Stimulated activated naive CD8-positive, alpha-beta T cell treated with anti-CD3 and anti-CD28 coated beads, Interleukin-15, Interleukin-2, amounts not matched to agents 100 ng/mL and 50 ng/mL, for 24 hours (primary cell): ENCODE measurements at regions not wholly inside any gene's neighbourhood (a gene's known extent, or its start where the extent isn't known, plus 50 kb on each side); places are given as distances from the start of the nearest gene placed in this dataset.

ENCODE experiments used
- H3K27ac Mint-ChIP-seq: one replicate; pipeline ENCODE4 v1.8.0; 2021; ENCODE audit warnings: mild to moderate bottlenecking, mixed read lengths
- H3K27me3 Mint-ChIP-seq: one replicate; pipeline ENCODE4 v1.8.0; 2021; ENCODE audit warnings: mixed read lengths
- H3K36me3 Mint-ChIP-seq: one replicate; pipeline ENCODE4 v1.8.0; 2021; ENCODE audit warnings: low read depth, mixed read lengths
- H3K4me1 Mint-ChIP-seq: one replicate; pipeline ENCODE4 v1.8.0; 2021; ENCODE audit warnings: low read depth, mixed read lengths
- H3K4me3 Mint-ChIP-seq: one replicate; pipeline ENCODE4 v1.8.0; 2021; ENCODE audit warnings: mild to moderate bottlenecking, mixed read lengths
- H3K9me3 Mint-ChIP-seq: one replicate; pipeline ENCODE4 v1.8.0; 2021; ENCODE audit warnings: mixed read lengths

DNA sequence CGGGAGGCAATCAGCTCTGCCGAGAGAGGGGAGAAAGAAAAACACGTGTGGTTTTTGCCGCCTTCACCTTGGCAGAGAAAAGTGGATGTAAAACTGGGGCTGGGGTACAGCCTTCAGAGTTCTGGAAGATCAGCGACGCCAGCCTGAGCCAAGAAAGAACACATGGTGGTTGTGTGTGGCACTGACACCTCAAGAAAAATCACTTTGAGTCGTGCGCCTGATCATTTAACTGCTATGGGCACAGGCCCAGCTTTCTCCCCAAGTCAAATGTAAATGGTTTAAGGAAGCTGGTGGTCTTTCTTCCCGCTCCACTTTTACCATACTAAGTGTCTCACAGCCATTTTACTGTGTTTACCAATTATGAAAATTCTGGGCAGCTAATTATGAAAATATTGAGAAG is 461.8 kb upstream of the SOX9 start:
- H3K4me1 Mint-ChIP-seq = no peaks in the 10 kb centered on the region
- H3K4me3 Mint-ChIP-seq = no peak overlapping the region
- H3K36me3 Mint-ChIP-seq = no peaks in the 10 kb centered on the region
- peaks cover 18% of the 10 kb centered on the region for H3K9me3 Mint-ChIP-seq
- no peaks in the 10 kb centered on the region for H3K27me3 Mint-ChIP-seq
- no peak overlapping the region for H3K27ac Mint-ChIP-seq

DNA sequence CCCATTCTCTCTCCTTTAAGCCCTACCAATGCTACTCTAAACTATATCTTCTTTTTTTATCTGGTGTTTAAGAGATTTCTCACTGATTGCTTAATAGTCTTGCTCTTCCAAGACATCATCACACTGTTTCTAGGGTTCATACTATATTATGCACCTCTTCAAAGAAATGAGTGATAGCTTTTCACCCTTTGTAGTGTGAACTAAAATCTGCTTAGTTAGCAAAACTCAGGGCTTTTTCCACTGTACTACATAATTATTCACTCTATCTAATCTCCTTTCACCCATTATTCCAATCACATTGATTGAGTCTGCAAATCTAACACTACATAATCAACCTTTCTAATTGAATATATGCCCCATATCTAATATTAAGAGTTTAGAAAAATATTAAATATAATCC is 456.0 kb upstream of the SOX9 start:
- Mint-ChIP-seq H3K4me1 (no peaks in the 10 kb centered on the region), H3K27me3 (no peaks in the 10 kb centered on the region), H3K4me3 (no peak overlapping the region), H3K9me3 (peaks cover 18% of the 10 kb centered on the region), H3K27ac (no peak overlapping the region), H3K36me3 (no peaks in the 10 kb centered on the region)

DNA sequence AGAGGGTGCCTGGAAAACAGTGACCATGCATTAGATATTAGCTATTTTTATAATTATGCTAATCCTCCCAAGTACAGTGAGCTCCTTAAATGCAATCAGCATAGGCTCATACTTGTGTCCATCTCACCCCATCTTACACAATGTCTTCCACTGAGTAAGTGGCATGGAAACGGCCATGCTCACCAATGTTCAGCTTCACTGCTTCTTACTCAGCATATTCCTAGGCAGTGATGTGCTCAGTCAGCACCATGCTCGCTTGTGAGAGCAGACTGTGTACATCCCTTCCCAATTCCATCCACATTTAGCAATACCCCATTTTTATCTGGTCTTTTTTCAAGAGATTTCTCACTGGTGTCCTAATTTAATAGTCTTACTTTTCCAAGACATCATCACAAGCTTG is 454.8 kb upstream of the SOX9 start:
- no peak overlapping the region for H3K27ac Mint-ChIP-seq
- H3K9me3 Mint-ChIP-seq = peaks cover 18% of the 10 kb centered on the region
- H3K4me1 Mint-ChIP-seq = no peaks in the 10 kb centered on the region

DNA sequence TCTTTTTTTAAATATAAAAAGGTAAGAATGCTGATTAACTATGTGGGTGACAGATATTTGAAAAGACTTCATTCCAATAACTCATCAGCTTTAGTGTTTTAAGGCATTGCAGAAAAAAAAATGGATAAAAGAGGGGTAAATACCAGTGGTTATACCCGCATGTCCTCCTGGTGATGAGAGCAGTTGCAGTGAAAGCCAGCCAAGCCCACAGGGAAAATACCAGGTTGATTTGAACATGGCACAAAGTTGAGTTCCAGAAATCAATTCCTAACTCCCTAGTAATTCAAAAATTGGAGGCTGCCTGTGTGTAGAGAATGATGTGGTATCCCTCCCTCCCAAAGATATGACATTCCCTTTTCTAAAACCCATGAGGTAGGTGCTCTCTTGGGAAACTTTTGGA is 453.2 kb upstream of the SOX9 start:
- H3K9me3 Mint-ChIP-seq = peaks cover 18% of the 10 kb centered on the region
- H3K36me3 Mint-ChIP-seq = no peaks in the 10 kb centered on the region
- H3K27me3 Mint-ChIP-seq = no peaks in the 10 kb centered on the region
- no peak overlapping the region for H3K27ac Mint-ChIP-seq
- H3K4me3 Mint-ChIP-seq = no peak overlapping the region
- H3K4me1 Mint-ChIP-seq = no peaks in the 10 kb centered on the region

More for the DNA sequence above, 454.8 kb upstream of the SOX9 start:
- Mint-ChIP-seq H3K4me3 (no peak overlapping the region), H3K27me3 (no peaks in the 10 kb centered on the region), H3K36me3 (no peaks in the 10 kb centered on the region)

DNA sequence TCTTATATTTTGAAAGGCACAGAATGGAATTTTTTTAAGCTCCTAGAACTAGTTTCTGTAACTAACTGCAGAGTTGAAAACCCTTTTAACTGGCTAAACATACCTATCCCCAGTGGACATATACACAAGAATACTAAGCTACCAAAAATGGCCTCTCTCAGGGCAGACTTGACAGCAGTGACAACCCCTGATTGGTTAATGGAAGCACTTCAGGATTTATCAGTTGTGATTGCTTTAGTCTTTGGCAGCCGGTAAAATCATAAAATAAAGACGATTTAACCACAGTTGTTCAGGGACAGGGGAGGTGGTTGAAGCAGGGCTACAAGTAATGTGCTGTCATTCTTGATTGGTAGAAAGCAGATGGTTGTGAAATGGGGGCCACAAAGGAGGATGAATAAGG is 452.0 kb upstream of the SOX9 start:
- peaks cover 18% of the 10 kb centered on the region for H3K9me3 Mint-ChIP-seq
- no peak overlapping the region for H3K27ac Mint-ChIP-seq
- H3K4me3 Mint-ChIP-seq = no peak overlapping the region
- H3K36me3 Mint-ChIP-seq = no peaks in the 10 kb centered on the region
- no peaks in the 10 kb centered on the region for H3K27me3 Mint-ChIP-seq
- no peaks in the 10 kb centered on the region for H3K4me1 Mint-ChIP-seq

DNA sequence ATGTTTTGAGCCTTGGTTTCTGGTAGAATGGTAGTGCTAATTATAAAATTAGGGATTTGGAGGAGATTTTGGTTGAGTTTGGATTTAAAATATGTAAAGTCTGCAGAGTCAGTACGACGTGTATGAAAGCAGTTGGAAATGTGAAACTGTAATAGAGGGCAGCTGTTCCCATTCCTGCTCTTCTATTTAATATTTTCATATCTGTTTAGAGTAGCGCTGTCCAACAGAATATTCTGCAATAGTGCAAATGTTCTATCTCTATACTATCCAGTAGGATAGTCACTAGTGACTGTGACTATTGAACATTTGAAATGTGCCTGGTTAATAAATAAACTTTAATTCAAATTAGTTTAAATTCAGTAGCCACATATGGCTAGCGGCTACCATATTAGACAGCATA is 443.4 kb upstream of the SOX9 start:
- no peaks in the 10 kb centered on the region for H3K36me3 Mint-ChIP-seq
- peaks cover 4% of the 10 kb centered on the region for H3K9me3 Mint-ChIP-seq
- no peak overlapping the region for H3K27ac Mint-ChIP-seq
- no peaks in the 10 kb centered on the region for H3K4me1 Mint-ChIP-seq
- no peaks in the 10 kb centered on the region for H3K27me3 Mint-ChIP-seq
- no peak overlapping the region for H3K4me3 Mint-ChIP-seq

DNA sequence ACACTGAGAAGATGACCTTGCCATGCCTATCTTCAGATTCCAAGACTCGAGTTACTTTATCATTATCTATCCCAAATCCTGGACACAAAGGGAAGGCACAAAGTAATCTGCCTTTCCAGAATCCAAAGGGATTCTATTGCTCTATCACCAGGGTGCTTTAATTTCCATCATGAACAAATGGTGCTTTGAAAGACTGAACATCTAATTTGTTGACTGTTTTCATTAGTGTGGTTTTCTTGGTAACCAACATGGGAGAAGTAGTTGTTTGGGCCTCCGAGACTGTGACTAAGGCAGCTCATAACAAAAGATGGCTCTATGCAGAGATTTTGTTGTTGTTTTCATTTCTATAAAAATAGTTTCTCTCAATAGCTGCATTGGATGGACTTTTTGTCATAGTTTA is 441.0 kb upstream of the SOX9 start:
- H3K4me3 Mint-ChIP-seq = no peak overlapping the region
- peaks cover 18% of the 10 kb centered on the region for H3K9me3 Mint-ChIP-seq
- H3K27me3 Mint-ChIP-seq = no peaks in the 10 kb centered on the region
- H3K4me1 Mint-ChIP-seq = no peaks in the 10 kb centered on the region
- no peaks in the 10 kb centered on the region for H3K36me3 Mint-ChIP-seq
- no peak overlapping the region for H3K27ac Mint-ChIP-seq

DNA sequence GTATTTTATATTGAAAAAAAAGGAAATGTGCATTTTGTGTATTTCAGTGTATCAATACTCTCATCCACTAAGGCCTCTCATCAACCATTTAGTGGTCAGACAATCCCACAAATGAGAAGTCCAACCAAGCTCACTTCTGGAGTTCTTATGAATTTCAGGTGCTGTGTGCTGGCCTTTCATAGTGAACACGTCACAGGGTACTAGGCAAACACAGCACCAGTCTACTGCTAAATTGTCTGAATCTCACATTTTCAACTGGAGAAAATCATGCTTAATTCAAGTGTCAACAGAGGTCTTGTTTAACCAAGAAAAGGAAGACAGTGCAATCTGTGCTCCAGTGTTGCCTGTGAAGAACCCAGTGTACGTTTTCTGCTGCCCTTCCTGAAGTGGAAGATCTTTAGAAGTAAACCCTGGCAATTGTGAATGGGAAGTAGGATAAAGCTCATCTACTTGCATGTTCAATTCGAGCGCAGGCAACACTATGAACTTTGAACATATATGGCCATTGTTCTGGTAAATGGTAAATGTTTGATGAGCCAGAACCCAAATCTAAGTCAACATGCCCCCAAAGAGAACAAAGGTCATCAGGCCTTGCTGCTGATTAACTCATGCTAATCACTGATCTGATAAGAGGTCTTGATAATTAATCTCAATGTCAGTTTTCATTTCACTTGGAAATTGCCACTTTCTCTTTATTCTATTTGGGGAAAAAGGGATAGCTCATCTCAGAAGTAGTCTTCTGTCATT is 439.2 kb upstream of the SOX9 start:
- Mint-ChIP-seq H3K36me3 (no peaks in the 10 kb centered on the region), H3K9me3 (peaks cover 18% of the 10 kb centered on the region), H3K4me3 (no peak overlapping the region), H3K4me1 (no peaks in the 10 kb centered on the region), H3K27me3 (no peaks in the 10 kb centered on the region), H3K27ac (no peak overlapping the region)

DNA sequence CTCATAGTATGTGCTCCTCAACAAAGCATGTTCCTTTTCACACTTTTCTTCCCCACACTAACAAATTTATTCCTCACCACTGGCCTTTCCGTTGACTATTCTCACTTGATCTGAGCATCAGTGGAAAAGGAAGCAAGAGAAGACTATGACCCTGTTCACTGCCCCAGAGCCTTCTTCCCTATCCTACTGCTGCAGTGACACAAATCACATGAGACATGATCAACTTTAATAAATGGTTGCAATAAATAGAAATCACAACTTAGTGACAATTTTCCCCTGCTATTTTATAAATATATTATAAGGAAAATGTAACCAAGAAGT is 438.7 kb upstream of the SOX9 start:
- H3K4me1 Mint-ChIP-seq = no peaks in the 10 kb centered on the region
- H3K27me3 Mint-ChIP-seq = no peaks in the 10 kb centered on the region
- H3K9me3 Mint-ChIP-seq = peaks cover 18% of the 10 kb centered on the region
- H3K27ac Mint-ChIP-seq = no peak overlapping the region
- H3K36me3 Mint-ChIP-seq = no peaks in the 10 kb centered on the region
- H3K4me3 Mint-ChIP-seq = no peak overlapping the region

DNA sequence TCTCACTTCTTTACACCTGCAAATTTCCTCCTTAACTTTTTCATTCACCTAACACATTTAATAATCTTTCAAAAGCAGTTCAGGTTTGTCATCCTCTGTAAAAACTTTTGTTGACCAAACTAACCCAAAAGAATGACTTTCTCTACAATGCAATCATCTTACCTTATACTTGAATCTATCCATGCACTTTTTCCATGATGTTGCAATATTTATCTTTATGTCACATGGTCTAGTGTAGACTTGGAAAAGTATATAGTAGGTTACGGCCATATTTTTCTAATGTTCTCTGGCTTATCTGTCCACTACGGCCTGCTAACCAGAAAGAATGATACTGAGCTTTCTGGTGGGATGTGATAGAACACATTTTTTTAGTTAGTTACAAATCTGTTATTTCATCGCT is 431.0 kb upstream of the SOX9 start:
- peaks cover 5% of the 10 kb centered on the region for H3K9me3 Mint-ChIP-seq
- H3K36me3 Mint-ChIP-seq = no peaks in the 10 kb centered on the region
- no peak overlapping the region for H3K4me3 Mint-ChIP-seq
- H3K27me3 Mint-ChIP-seq = no peaks in the 10 kb centered on the region
- H3K4me1 Mint-ChIP-seq = no peaks in the 10 kb centered on the region
- H3K27ac Mint-ChIP-seq = no peak overlapping the region

DNA sequence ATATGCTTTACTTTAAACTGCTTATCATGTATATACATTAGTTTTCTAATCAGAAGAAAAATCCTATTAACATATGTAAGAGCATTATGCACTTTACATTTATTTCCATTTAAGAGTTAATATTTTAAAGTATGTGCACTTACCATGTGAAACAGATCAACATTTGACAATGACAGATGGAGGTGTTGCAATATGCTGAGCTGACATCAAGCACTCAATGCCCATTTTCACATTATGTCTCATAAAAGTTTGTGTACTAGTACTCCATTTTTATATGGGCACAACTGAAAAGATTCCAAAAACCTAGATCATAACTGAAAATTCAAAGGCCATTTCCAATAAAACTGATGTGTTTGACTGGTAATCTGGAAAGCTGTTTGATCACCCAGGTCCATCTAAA is 420.9 kb upstream of the SOX9 start:
- H3K9me3 Mint-ChIP-seq = peaks cover 11% of the 10 kb centered on the region
- no peaks in the 10 kb centered on the region for H3K4me1 Mint-ChIP-seq
- H3K36me3 Mint-ChIP-seq = no peaks in the 10 kb centered on the region
- H3K4me3 Mint-ChIP-seq = no peak overlapping the region
- no peaks in the 10 kb centered on the region for H3K27me3 Mint-ChIP-seq
- no peak overlapping the region for H3K27ac Mint-ChIP-seq

DNA sequence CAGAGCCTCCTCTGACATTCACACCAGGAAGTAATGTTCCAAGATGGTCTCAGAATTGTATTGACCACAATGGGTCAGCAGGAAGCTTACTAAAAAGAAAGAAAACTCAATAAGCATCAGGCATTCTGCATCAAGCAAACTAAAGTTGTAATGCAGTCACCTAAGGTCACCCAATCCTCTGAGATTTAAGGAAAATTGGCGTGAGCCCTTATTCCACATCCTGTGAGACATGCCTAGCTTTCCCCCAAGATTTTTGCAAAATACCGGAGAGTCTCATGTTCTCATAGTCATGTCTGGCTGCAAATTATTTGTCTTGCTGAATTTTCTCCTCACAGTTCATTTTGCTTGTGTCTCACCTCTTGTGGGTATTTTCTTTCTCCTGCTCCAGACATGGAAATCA is 417.1 kb upstream of the SOX9 start:
- no peaks in the 10 kb centered on the region for H3K27me3 Mint-ChIP-seq
- H3K9me3 Mint-ChIP-seq = peaks cover 11% of the 10 kb centered on the region
- H3K4me3 Mint-ChIP-seq = no peak overlapping the region
- no peak overlapping the region for H3K27ac Mint-ChIP-seq
- H3K4me1 Mint-ChIP-seq = no peaks in the 10 kb centered on the region
- H3K36me3 Mint-ChIP-seq = no peaks in the 10 kb centered on the region

DNA sequence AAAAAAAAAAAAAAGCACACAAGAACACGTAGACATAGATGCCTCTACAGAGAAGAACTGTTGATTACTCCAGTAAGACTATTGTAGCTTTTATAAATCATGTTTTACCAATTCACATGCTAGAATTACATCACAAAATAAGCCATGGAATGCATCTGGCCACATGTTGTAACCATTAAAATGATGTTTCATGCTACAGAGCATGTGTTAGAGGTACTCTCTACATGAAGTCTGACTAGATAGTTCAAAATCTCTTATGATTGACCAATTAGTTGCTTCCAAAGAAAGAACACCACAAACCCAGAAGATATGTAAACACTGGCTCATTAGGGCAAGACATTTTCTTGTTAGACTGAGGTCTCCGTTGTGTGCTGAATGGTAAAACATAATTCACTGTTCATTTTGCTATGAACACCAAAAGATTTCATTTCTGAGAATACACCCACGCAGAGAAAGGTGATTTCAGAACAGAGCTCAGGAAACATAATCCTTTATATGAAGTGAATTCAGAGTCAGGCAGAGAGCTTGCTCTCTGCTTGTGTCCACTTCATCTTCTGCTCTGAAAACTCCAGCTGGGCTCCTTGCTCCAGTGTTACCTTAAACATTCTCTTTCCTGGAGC is 411.4 kb upstream of the SOX9 start:
- H3K36me3 Mint-ChIP-seq = no peaks in the 10 kb centered on the region
- no peaks in the 10 kb centered on the region for H3K4me1 Mint-ChIP-seq
- no peak overlapping the region for H3K27ac Mint-ChIP-seq
- H3K4me3 Mint-ChIP-seq = no peak overlapping the region
- no peaks in the 10 kb centered on the region for H3K27me3 Mint-ChIP-seq
- H3K9me3 Mint-ChIP-seq = peaks cover 7% of the 10 kb centered on the region

DNA sequence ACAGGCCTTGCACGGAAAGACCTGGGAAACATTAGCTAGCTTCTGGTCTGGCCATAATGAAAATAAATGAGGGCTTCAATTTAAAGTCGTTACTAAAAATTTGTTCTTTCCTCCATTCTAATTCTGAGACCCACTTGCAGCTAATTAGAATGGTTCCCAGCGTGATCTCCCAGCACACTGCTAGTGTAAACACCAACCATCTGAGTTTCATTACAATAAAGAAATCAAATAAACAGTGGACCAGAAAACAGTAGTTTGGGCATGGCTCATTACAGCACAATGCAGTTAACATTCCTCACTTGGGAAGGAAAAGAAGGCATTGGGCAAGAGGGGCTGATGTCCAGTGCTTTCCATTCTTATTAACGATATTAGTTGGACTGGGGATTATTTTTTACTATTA is 410.9 kb upstream of the SOX9 start:
- Mint-ChIP-seq H3K4me3 (no peak overlapping the region), H3K27ac (no peak overlapping the region), H3K36me3 (no peaks in the 10 kb centered on the region), H3K9me3 (peaks cover 11% of the 10 kb centered on the region), H3K4me1 (no peaks in the 10 kb centered on the region), H3K27me3 (no peaks in the 10 kb centered on the region)

DNA sequence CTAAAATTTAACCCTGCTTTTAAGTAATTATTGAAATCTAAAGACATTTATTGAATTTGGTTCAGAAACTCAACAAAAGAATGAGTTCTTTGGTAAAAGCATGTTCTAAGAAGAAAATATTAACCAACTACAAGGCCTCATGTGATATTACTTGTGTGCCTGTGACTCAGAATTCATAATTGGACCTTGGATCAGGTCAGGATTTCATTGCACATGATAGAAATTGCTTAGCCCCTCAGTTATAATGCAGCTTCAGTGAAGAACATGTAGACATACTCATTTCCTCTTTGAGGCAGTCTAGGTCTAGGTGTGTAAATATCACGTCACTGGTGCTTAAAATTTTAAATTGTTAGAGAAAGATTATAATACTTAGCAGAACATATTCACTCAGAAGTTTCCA is 410.0 kb upstream of the SOX9 start:
- Mint-ChIP-seq H3K9me3 (peaks cover 11% of the 10 kb centered on the region), H3K4me1 (no peaks in the 10 kb centered on the region), H3K27me3 (no peaks in the 10 kb centered on the region), H3K36me3 (no peaks in the 10 kb centered on the region), H3K27ac (no peak overlapping the region), H3K4me3 (no peak overlapping the region)

DNA sequence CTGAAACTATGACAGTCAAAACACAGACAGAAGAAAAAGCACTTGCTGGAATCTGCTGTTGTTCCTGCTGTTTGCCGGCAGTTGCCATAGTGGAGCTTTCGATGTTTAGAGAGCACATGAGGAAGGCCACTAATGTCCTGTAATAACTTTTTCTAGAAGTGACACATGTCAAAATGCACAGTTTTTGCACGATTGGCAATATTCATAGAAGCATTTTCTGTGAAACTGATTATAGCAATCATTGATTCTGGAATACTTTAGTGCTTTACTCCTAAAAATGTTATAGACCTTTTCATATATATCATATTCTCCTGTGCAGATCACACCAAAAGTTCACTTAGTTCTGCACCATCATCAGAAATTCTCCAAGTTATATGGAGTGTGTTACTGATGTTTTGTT is 407.0 kb upstream of the SOX9 start:
- peaks cover 20% of the 10 kb centered on the region for H3K9me3 Mint-ChIP-seq
- no peaks in the 10 kb centered on the region for H3K36me3 Mint-ChIP-seq
- no peaks in the 10 kb centered on the region for H3K27me3 Mint-ChIP-seq
- no peaks in the 10 kb centered on the region for H3K4me1 Mint-ChIP-seq
- no peak overlapping the region for H3K4me3 Mint-ChIP-seq
- no peak overlapping the region for H3K27ac Mint-ChIP-seq
